OCI-LY1 (cell line): ENCODE measurements at regions not wholly inside any gene's neighbourhood (a gene's known extent, or its start where the extent isn't known, plus 50 kb on each side); places are given as distances from the start of the nearest gene placed in this dataset.

ENCODE experiments used
- H2AFZ ChIP-seq: fragments of 200-600 bp; sonication (generic), shearing (Covaris generic); 2 replicates; pipeline ENCODE4 v1.6.0; 2014; ENCODE audit warnings: antibody characterized with exemption, mild to moderate bottlenecking, low read length
- H3F3A ChIP-seq: fragments of 200-600 bp; sonication (generic), shearing (Covaris generic); 2 replicates; pipeline ENCODE4 v1.6.0; 2014; ENCODE audit warnings: mild to moderate bottlenecking, antibody characterized with exemption, low read length, moderate library complexity; ENCODE audit not compliant: insufficient read depth
- H3K27ac ChIP-seq: fragments of 200-600 bp; sonication (generic); 2 replicates; pipeline ENCODE4 v1.5.1; 2014; ENCODE audit warnings: low read length, mixed run types, mild to moderate bottlenecking, low read depth; ENCODE audit not compliant: poor library complexity, severe bottlenecking
- H3K27me3 ChIP-seq: fragments of 200-600 bp; sonication (generic); 2 replicates; pipeline ENCODE4 v1.6.0; 2014; ENCODE audit warnings: antibody characterized with exemption, mild to moderate bottlenecking, low read length, moderate library complexity; ENCODE audit not compliant: insufficient read depth
- H3K36me3 ChIP-seq: fragments of 200-600 bp; sonication (generic); 2 replicates; pipeline ENCODE4 v1.6.1; 2014; ENCODE audit warnings: mild to moderate bottlenecking, antibody characterized with exemption, low read length, moderate library complexity, mixed read lengths; ENCODE audit not compliant: insufficient read depth
- H3K4me1 ChIP-seq: fragments of 200-600 bp; sonication (generic); 2 replicates; pipeline ENCODE4 v1.5.1; 2014; ENCODE audit warnings: mild to moderate bottlenecking, low read length, moderate library complexity; ENCODE audit not compliant: insufficient read depth, severe bottlenecking
- H3K4me2 ChIP-seq: fragments of 200-600 bp; sonication (generic), shearing (Covaris generic); 2 replicates; pipeline ENCODE4 v1.6.1; 2014; ENCODE audit warnings: low read length
- H3K4me3 ChIP-seq: fragments of 200-600 bp; sonication (generic); 2 replicates; pipeline ENCODE4 v1.5.1; 2014; ENCODE audit warnings: low read length, low read depth, mild to moderate bottlenecking, mixed read lengths; ENCODE audit not compliant: poor library complexity, severe bottlenecking
- H3K79me2 ChIP-seq: fragments of 200-600 bp; shearing (Covaris generic); 2 replicates; pipeline ENCODE4 v1.6.1; 2016; ENCODE audit warnings: mixed run types, low read length, mixed read lengths; ENCODE audit not compliant: insufficient read depth
- H3K9ac ChIP-seq: fragments of 200-600 bp; sonication (generic), shearing (Covaris generic); 2 replicates; pipeline ENCODE4 v1.6.1; 2014; ENCODE audit warnings: mild to moderate bottlenecking, low read length, mixed read lengths
- H3K9me2 ChIP-seq: fragments of 200-600 bp; sonication (generic), shearing (Covaris generic); 2 replicates; pipeline ENCODE4 v1.6.1; 2014; ENCODE audit warnings: low read depth, mild to moderate bottlenecking, low read length, mixed read lengths
- H3K9me3 ChIP-seq: fragments of 200-600 bp; shearing (Covaris generic); 2 replicates; pipeline ENCODE4 v1.6.1; 2014; ENCODE audit warnings: low read length, mixed read lengths
- H4K20me1 ChIP-seq: fragments of 200-600 bp; sonication (generic), shearing (Covaris generic); 2 replicates; pipeline ENCODE4 v1.6.0; 2016; ENCODE audit warnings: mild to moderate bottlenecking, low read length; ENCODE audit not compliant: insufficient read depth
- CTCF ChIP-seq: fragments of 200-600 bp; sonication (generic), shearing (Covaris generic); IDR thresholded peaks from 2 replicates; pipeline ENCODE4 v1.5.1; 2017; ENCODE audit warnings: mild to moderate bottlenecking, antibody characterized with exemption, low read length, moderate library complexity, mixed read lengths
- EZH2 ChIP-seq: fragments of 200-600 bp; sonication (generic), shearing (Covaris generic); IDR thresholded peaks from 2 replicates; pipeline ENCODE4 v1.8.0; 2017; ENCODE audit warnings: borderline replicate concordance, mixed run types, mild to moderate bottlenecking, antibody characterized with exemption, low read length, moderate library complexity, mixed read lengths

GRCh38 chr2:67065046-67065445 is 332.1 kb upstream of the ETAA1 start:
- Histone ChIP-seq H3K4me1 (no peaks in the 10 kb centered on the region), H3K4me3 (no peak overlapping the region), H3K9me3 (no peaks in the 10 kb centered on the region), H3K27me3 (no peaks in the 10 kb centered on the region), H4K20me1 (no peaks in the 10 kb centered on the region), H3K36me3 (no peaks in the 10 kb centered on the region), H2AFZ (no peak overlapping the region), H3K27ac (no peak overlapping the region), H3K79me2 (no peaks in the 10 kb centered on the region), H3K9me2 (no peaks in the 10 kb centered on the region), H3K4me2 (no peak overlapping the region), H3K9ac (no peak overlapping the region), H3F3A (no peaks in the 10 kb centered on the region)
- no peak for TF ChIP-seq CTCF
- TF ChIP-seq EZH2: no peak

- Histone ChIP-seq H3K9me3 (no peaks in the 10 kb centered on the region), H3K27ac (no peak overlapping the region), H3K27me3 (no peaks in the 10 kb centered on the region), H3K9ac (no peak overlapping the region), H2AFZ (no peak overlapping the region), H3K4me1 (no peaks in the 10 kb centered on the region), H3K4me3 (no peak overlapping the region), H3F3A (no peaks in the 10 kb centered on the region), H3K36me3 (no peaks in the 10 kb centered on the region), H3K9me2 (no peaks in the 10 kb centered on the region), H3K4me2 (no peak overlapping the region), H3K79me2 (no peaks in the 10 kb centered on the region), H4K20me1 (no peaks in the 10 kb centered on the region)
- no peak for TF ChIP-seq CTCF
- TF ChIP-seq EZH2: no peak
These were observed 330.4 kb upstream of the ETAA1 start for GRCh38 chr2:67066782-67067181.

DNA sequence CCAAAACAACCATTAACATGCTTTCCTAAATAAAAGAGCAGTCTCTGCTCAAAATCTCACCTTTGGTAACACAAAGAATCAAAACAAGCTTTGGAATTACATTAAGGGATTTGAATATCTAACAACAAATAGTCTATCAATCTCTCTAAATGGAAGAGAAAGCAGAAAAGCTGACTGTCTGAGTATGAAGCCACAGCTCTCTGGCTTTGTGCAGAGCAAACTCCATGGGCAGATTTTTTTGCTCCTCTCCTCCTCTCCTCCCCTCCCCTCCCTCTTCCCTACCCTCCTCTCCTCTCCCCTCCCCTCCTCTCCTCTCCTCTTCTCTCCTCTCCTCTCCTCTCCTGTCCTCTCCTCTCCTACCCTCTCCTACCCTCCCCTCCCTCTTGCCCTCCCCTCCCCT is 329.5 kb upstream of the ETAA1 start:
- Histone ChIP-seq H3K9me2 (no peaks in the 10 kb centered on the region), H3K27ac (no peak overlapping the region), H3K4me3 (no peak overlapping the region), H3F3A (no peaks in the 10 kb centered on the region), H2AFZ (no peak overlapping the region), H3K36me3 (no peaks in the 10 kb centered on the region), H4K20me1 (no peaks in the 10 kb centered on the region), H3K79me2 (no peaks in the 10 kb centered on the region), H3K9ac (no peak overlapping the region), H3K4me2 (no peak overlapping the region), H3K9me3 (no peaks in the 10 kb centered on the region), H3K27me3 (no peaks in the 10 kb centered on the region), H3K4me1 (no peaks in the 10 kb centered on the region)
- TF ChIP-seq EZH2: no peak
- TF ChIP-seq CTCF: no peak
